ENCODE measurements at regions not wholly inside any gene's neighbourhood (a gene's known extent, or its start where the extent isn't known, plus 50 kb on each side); places are given as distances from the start of the nearest gene placed in this dataset.
"Not testable (repeated sequence)": the region's sequence is repeated elsewhere in the genome, so short reads cannot be mapped to it uniquely, and the experiment has no call there.

- no peak overlapping the region for H3K4me3 ChIP-seq (ENCODE audit: low read depth, low read length)
- FAIRE-seq = no peak
- TF ChIP-seq CTCF (IDR thresholded peaks at IDR 0.05; ENCODE audit: insufficient read depth, low read length, severe bottlenecking) = no peak
- H3K27me3 ChIP-seq (ENCODE audit: control insufficient read depth, insufficient read depth, low read length) = peaks cover 2% of the 10 kb centered on the region
- H3K36me3 ChIP-seq (ENCODE audit: control insufficient read depth, insufficient read depth, low read length) = no peaks in the 10 kb centered on the region
- DNase-seq (ENCODE audit: low read depth) = peak; percentile 30
Measured at GRCh38 chr7:36054637-36055036, 98.4 kb upstream of the EEPD1 start.

DNA sequence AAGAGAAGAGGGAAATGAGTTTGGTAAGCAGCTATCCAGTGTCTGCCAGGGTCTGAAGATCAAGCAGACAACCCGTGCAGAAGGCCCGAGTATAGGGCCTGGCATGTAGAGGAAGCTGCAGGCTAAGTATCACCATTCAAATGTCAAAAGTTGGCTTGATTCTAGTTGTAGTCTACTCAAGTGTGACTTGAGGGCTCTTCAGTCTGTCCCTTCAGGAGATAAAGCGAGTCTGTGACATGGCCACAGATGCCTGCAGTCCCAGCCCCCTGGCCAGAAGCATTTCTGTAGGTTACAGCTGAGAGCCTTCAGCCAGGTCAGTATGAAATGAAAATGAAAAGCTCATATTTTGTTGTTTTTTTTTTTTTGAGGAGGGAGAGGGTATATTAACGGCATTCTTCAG, 97.8 kb upstream of the EEPD1 start:
- no peak for FAIRE-seq
- H3K4me3 ChIP-seq (ENCODE audit: low read depth, low read length) = no peak overlapping the region
- DNase-seq (ENCODE audit: low read depth) = no peak
- no peaks in the 10 kb centered on the region for H3K27me3 ChIP-seq (ENCODE audit: control insufficient read depth, insufficient read depth, low read length)
- TF ChIP-seq CTCF (IDR thresholded peaks at IDR 0.05; ENCODE audit: insufficient read depth, low read length, severe bottlenecking) = no peak
- no peaks in the 10 kb centered on the region for H3K36me3 ChIP-seq (ENCODE audit: control insufficient read depth, insufficient read depth, low read length)

DNA sequence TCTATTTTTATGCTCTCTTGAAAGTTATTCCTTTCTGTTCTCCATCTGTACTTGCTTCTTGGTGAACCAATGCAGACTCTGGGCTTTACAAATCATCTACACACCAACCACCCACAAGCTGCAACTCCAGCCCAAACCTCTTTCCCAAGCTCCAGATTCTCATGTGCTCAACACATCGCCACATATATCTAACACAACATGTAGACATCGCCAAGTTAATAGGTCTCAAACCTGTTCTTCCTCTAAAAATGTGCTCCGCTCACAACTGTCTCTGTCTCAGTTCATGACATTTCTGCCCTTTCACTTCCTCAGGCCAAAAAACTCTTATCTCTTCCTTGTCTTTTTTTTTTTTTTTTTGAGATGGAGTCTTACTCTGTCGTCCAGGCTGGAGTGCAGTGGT, 95.7 kb upstream of the EEPD1 start:
- no peak for FAIRE-seq
- no peak for DNase-seq (ENCODE audit: low read depth)
- TF ChIP-seq CTCF (IDR thresholded peaks at IDR 0.05; ENCODE audit: insufficient read depth, low read length, severe bottlenecking) = no peak
- Histone ChIP-seq H3K4me3 (ENCODE audit: low read depth, low read length) (no peak overlapping the region), H3K36me3 (ENCODE audit: control insufficient read depth, insufficient read depth, low read length) (no peaks in the 10 kb centered on the region), H3K27me3 (ENCODE audit: control insufficient read depth, insufficient read depth, low read length) (peaks cover under 1% of the 10 kb centered on the region)

GRCh38 chr7:36058020-36058592, 94.9 kb upstream of the EEPD1 start:
- FAIRE-seq (no peak), DNase-seq (ENCODE audit: low read depth) (no peak)
- TF ChIP-seq CTCF (IDR thresholded peaks at IDR 0.05; ENCODE audit: insufficient read depth, low read length, severe bottlenecking) = no peak
- Histone ChIP-seq H3K4me3 (ENCODE audit: low read depth, low read length) (no peak overlapping the region), H3K36me3 (ENCODE audit: control insufficient read depth, insufficient read depth, low read length) (no peaks in the 10 kb centered on the region), H3K27me3 (ENCODE audit: control insufficient read depth, insufficient read depth, low read length) (peaks cover 2% of the 10 kb centered on the region)

GRCh38 chr7:36060388-36060787, 92.7 kb upstream of the EEPD1 start:
- not testable (repeated sequence) for H3K4me3 ChIP-seq (ENCODE audit: low read depth, low read length); FAIRE-seq; H3K36me3 ChIP-seq (ENCODE audit: control insufficient read depth, insufficient read depth, low read length); H3K27me3 ChIP-seq (ENCODE audit: control insufficient read depth, insufficient read depth, low read length); DNase-seq (ENCODE audit: low read depth)

- Histone ChIP-seq H3K27me3 (ENCODE audit: control insufficient read depth, insufficient read depth, low read length) (peaks cover 2% of the 10 kb centered on the region), H3K36me3 (ENCODE audit: control insufficient read depth, insufficient read depth, low read length) (no peaks in the 10 kb centered on the region), H3K4me3 (ENCODE audit: low read depth, low read length) (no peak overlapping the region)
- TF ChIP-seq CTCF (IDR thresholded peaks at IDR 0.05; ENCODE audit: insufficient read depth, low read length, severe bottlenecking) = no peak
- no peak for FAIRE-seq
- DNase-seq (ENCODE audit: low read depth) = no peak
Measured at GRCh38 chr7:36062154-36062815, 90.8 kb upstream of the EEPD1 start.

Data from bronchial epithelial cell (primary cell).